HepG2 (cell line): ENCODE measurements at regions not wholly inside any gene's neighbourhood (a gene's known extent, or its start where the extent isn't known, plus 50 kb on each side); places are given as distances from the start of the nearest gene placed in this dataset.
"Not testable (repeated sequence)": the region's sequence is repeated elsewhere in the genome, so short reads cannot be mapped to it uniquely, and the experiment has no call there.

ENCODE experiments used
- ATAC-seq: fragments of 200-7000 bp; cut with Tn5 transposase; 3 replicates; pipeline ENCODE4 v1.9.1; 2020; ENCODE audit warnings: mild to moderate bottlenecking, moderate library complexity
- BruUV-seq: library from RNA; stranded (reverse); fragments of 400-500 nt; replicated peaks from 2 replicates; lab custom pipeline; 2021; lab: Mats Ljungman, UMichigan
- CTCF ChIA-PET: fragments of 300-600 bp; formaldehyde crosslinking; extraction: SDS; loops from one replicate; lab custom pipeline; 2021; ENCODE audit warnings: low total read pairs, inconsistent platforms, low intra/inter-chr PET ratio; lab: Yijun Ruan, JAX
- POLR2A ChIA-PET: fragments of 350-600 bp; sonication (Branson Sonifier 250); formaldehyde crosslinking; loops from one replicate; lab custom pipeline; 2020; ENCODE audit warnings: antibody characterized with exemption, inconsistent platforms; lab: Yijun Ruan, JAX
- DNase-seq: peaks from one replicate; pipeline ENCODE4 v3.0.0-alpha.2; 2015; ENCODE audit warnings: low spot score
- FAIRE-seq: peaks from 3 replicates; lab custom pipeline; 2011; peaks lifted over from hg19 to GRCh38; lab: Jason Lieb, UNC
- H2AFZ ChIP-seq: one replicate; pipeline ENCODE4 v1.6.1; 2011; ENCODE audit warnings: low read length, inconsistent platforms
- H3K27ac ChIP-seq: fragments of 300-600 bp; 3 replicates; pipeline ENCODE4 v1.8.0; 2011; ENCODE audit warnings: mixed run types, mild to moderate bottlenecking, mixed read lengths, low read length, inconsistent platforms; ENCODE audit not compliant: insufficient read depth; ENCODE audit errors: extremely low read length
- H3K27me3 ChIP-seq, 2 experiments: fragments of 200-600 bp in 1 of 2; 2 replicates in 1 of 2; 3 replicates in 1 of 2; pipeline versions ENCODE4 v1.6.0 to v1.8.0; 2011; ENCODE audit warnings: low read length in 2 of 2, mild to moderate bottlenecking in 2 of 2, moderate library complexity in 2 of 2, inconsistent platforms in 1 of 2; ENCODE audit not compliant: insufficient read depth in 2 of 2, control insufficient read depth in 1 of 2
- H3K36me3 ChIP-seq, 2 experiments: fragments of 200-600 bp in 1 of 2; replicated peaks in 1 of 2; 2 replicates in 1 of 2; 3 replicates in 1 of 2; pipeline versions ENCODE4 v1.5.1 to v1.8.0; 2011; ENCODE audit warnings: low read length in 2 of 2, inconsistent platforms in 1 of 2; ENCODE audit not compliant: insufficient read depth in 2 of 2, control insufficient read depth in 1 of 2
- H3K4me1 ChIP-seq: 2 replicates; pipeline ENCODE4 v1.5.1; 2012; ENCODE audit warnings: low read length, inconsistent platforms; ENCODE audit not compliant: insufficient read depth
- H3K4me2 ChIP-seq: 2 replicates; pipeline ENCODE4 v1.6.0; 2011; ENCODE audit warnings: low read depth, low read length, inconsistent platforms
- H3K4me3 ChIP-seq, 3 experiments: fragments of 200-600 bp in 1 of 3; sonication (generic), shearing (Covaris generic) in 1 of 3; replicated peaks in 1 of 3; 2 replicates each; pipeline ENCODE4 v1.5.1; 2011 to 2016; ENCODE audit warnings: low read length in 3 of 3, inconsistent platforms in 2 of 3, low read depth in 2 of 3, mild to moderate bottlenecking in 2 of 3, control low read depth in 1 of 3, mixed read lengths in 1 of 3; ENCODE audit not compliant: insufficient read depth in 1 of 3
- H3K79me2 ChIP-seq: one replicate; pipeline ENCODE4 v1.6.1; 2011; ENCODE audit warnings: low read length, inconsistent platforms; ENCODE audit not compliant: insufficient read depth
- H3K9ac ChIP-seq: 2 replicates; pipeline ENCODE4 v1.6.0; 2011; ENCODE audit warnings: mild to moderate bottlenecking, low read depth, low read length, inconsistent platforms; ENCODE audit not compliant: insufficient read depth
- H3K9me3 ChIP-seq: 2 replicates; pipeline ENCODE4 v1.5.1; 2012; ENCODE audit warnings: mild to moderate bottlenecking, low read length
- H4K20me1 ChIP-seq: 2 replicates; pipeline ENCODE4 v1.6.0; 2011; ENCODE audit warnings: inconsistent platforms, mild to moderate bottlenecking, low read length, moderate library complexity; ENCODE audit not compliant: insufficient read depth
- ATF7 ChIP-seq, 2 experiments: fragments of 450-650 bp in 1 of 2; sonication (generic) in 1 of 2; formaldehyde crosslinking in 1 of 2; IDR thresholded peaks; 2 replicates each; pipeline versions ENCODE4 v1.4.0 to v1.6.1; 2016 to 2020; ENCODE audit warnings: antibody characterized with exemption in 1 of 2, mild to moderate bottlenecking in 1 of 2, missing genetic modification reagents in 1 of 2
- KDM5A ChIP-seq: fragments of 200-600 bp; sonication (generic); IDR thresholded peaks from 2 replicates; pipeline ENCODE4 v1.7.0; 2018; ENCODE audit warnings: antibody characterized with exemption, mild to moderate bottlenecking, low read length, borderline replicate concordance
- KLF15 ChIP-seq: sonication (generic); formaldehyde crosslinking; IDR thresholded peaks from 2 replicates; pipeline ENCODE4 v1.8.1; 2023; ENCODE audit warnings: borderline replicate concordance, mild to moderate bottlenecking, inconsistent platforms, missing genetic modification reagents, mixed read lengths
- KMT2A ChIP-seq: sonication (generic); formaldehyde crosslinking; IDR thresholded peaks from 2 replicates; pipeline ENCODE4 v1.4.0; 2020; ENCODE audit warnings: missing genetic modification reagents
- MAFG ChIP-seq: sonication (generic); formaldehyde crosslinking; IDR thresholded peaks from 2 replicates; pipeline ENCODE4 v1.5.1; 2020; ENCODE audit warnings: mild to moderate bottlenecking, missing genetic modification reagents
- MAZ ChIP-seq, 2 experiments: sonication (generic) in 1 of 2; formaldehyde crosslinking in 1 of 2; IDR thresholded peaks; 2 replicates each; pipeline versions ENCODE4 v1.5.0 to v1.6.1; 2012 to 2020; ENCODE audit warnings: low read depth in 2 of 2, mild to moderate bottlenecking in 2 of 2, borderline replicate concordance in 1 of 2, improper control_type of control experiment in 1 of 2, low read length in 1 of 2, missing genetic modification reagents in 1 of 2, moderate library complexity in 1 of 2
- MXD4 ChIP-seq: IDR thresholded peaks from 2 replicates; pipeline ENCODE4 v1.6.1; 2016; ENCODE audit warnings: mild to moderate bottlenecking, missing biosample characterization, missing genetic modification reagents
- RBFOX2 ChIP-seq: fragments of 200-400 bp; formaldehyde crosslinking; IDR thresholded peaks from 2 replicates; pipeline ENCODE4 v1.6.1; 2017; ENCODE audit warnings: low read depth, mild to moderate bottlenecking, low read length
- TBP ChIP-seq: sonication (generic); formaldehyde crosslinking; IDR thresholded peaks from 2 replicates; pipeline ENCODE4 v1.5.0; 2020; ENCODE audit warnings: missing genetic modification reagents
- THAP11 ChIP-seq: IDR thresholded peaks from 2 replicates; pipeline ENCODE4 v1.6.1; 2016; ENCODE audit warnings: missing biosample characterization, missing genetic modification reagents
- ZBTB1 ChIP-seq: sonication (generic); formaldehyde crosslinking; IDR thresholded peaks from 2 replicates; pipeline ENCODE4 v1.4.0; 2020; ENCODE audit warnings: missing genetic modification reagents, borderline replicate concordance
- ZC3H13 ChIP-seq: sonication (generic); formaldehyde crosslinking; IDR thresholded peaks from 2 replicates; pipeline ENCODE4 v1.8.1; 2023; ENCODE audit warnings: mild to moderate bottlenecking, missing genetic modification reagents, moderate library complexity
- ZMYM4 ChIP-seq: sonication (generic); formaldehyde crosslinking; IDR thresholded peaks from 2 replicates; pipeline ENCODE4 v1.8.1; 2023; ENCODE audit warnings: mild to moderate bottlenecking, missing genetic modification reagents
- ZNF7 ChIP-seq: IDR thresholded peaks from 2 replicates; pipeline ENCODE4 v1.6.1; 2016; ENCODE audit warnings: missing biosample characterization, missing genetic modification reagents
- ZNF782 ChIP-seq: sonication (generic); formaldehyde crosslinking; IDR thresholded peaks from 2 replicates; pipeline ENCODE4 v1.4.0; 2020; ENCODE audit warnings: missing genetic modification reagents, mild to moderate bottlenecking, borderline replicate concordance
- ZNF792 ChIP-seq: IDR thresholded peaks from 2 replicates; pipeline ENCODE4 v1.6.1; 2016
- ZNF879 ChIP-seq: sonication (generic); formaldehyde crosslinking; IDR thresholded peaks from 2 replicates; pipeline ENCODE4 v1.8.1; 2023; ENCODE audit warnings: missing genetic modification reagents
- WGBS: methylation state at CpG from one replicate; pipeline ENCODE4 v1.1.6; 2017; ENCODE audit warnings: low lambda C conversion rate; 5-methylcytosine and 5-hydroxymethylcytosine counted together
- in situ Hi-C: cut with HindIII; loops from 2 replicates; pipeline ENCODE4 v1.10.0; 2017; ENCODE audit warnings: low pct_unique_long_range_greater_than_20kb; ENCODE audit not compliant: extremely low pct_ligation_motif_present
- intact Hi-C: fragments of 100-400 bp; cut with micrococcal nuclease; formaldehyde crosslinking; loops from one replicate; pipeline ENCODE4 v1.10.0; 2022; ENCODE audit not compliant: unreplicated experiment
- TF ChIP-seq, protein P1 (sequence below): sonication (generic); formaldehyde crosslinking; IDR thresholded peaks from 2 replicates; pipeline ENCODE4 v1.4.0; 2020; ENCODE audit warnings: mild to moderate bottlenecking, missing genetic modification reagents

DNA sequence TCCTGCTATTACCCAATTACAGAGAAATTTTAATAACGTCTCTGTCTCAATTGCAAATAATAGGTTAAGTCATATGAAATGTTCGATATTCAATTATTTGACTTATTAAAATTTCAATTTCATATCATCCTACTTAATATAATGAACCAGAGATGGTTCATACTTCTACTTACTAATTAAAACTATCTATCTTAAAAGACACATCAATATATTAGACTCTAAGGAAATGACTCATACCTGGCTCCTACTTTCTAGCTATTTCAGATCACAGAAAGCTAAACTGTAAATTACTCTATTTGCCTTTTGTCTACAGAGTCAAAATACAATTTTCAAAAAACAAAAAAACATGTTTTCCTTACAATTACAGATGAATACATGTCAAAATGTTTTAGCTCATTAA lies 99.6 kb downstream of the CAPZA3 start:
- no peak for FAIRE-seq
- no TSS peak for BruUV-seq

DNA sequence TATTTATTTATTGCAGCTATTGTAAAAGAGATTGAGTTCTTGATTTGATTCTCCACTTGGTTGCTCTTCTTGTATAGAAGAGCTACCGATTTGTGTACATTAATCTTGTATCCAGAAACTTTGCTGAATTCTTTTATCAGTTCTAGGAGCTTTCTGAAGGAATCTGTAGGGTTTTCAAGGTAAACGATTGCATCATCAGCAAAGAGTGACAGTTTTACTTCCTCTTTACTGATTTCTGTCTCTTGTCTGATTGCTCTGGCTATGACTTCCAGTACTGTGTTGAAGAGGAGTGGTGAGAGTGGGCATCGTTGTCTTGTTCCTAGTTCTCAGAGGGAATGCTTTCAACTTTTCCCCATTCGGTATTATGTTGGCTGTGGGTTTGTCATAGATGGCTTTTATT lies 103.1 kb downstream of the CAPZA3 start:
- in situ Hi-C loops; intact Hi-C loops; H3K27me3 ChIP-seq; H2AFZ ChIP-seq; H3K9ac ChIP-seq; H3K79me2 ChIP-seq; POLR2A ChIA-PET; H3K27ac ChIP-seq; H4K20me1 ChIP-seq; CTCF ChIA-PET; H3K4me2 ChIP-seq; H3K9me3 ChIP-seq; H3K4me3 ChIP-seq; ATAC-seq; H3K4me1 ChIP-seq; DNase-seq; BruUV-seq; FAIRE-seq; H3K36me3 ChIP-seq; TF ChIP-seq ATF7 (CRISPR knock-in tag; IDR thresholded peaks at IDR 0.05): not testable (repeated sequence)
- peak; percentile 42; the same call in 1 of the 2 replicates for TF ChIP-seq ATF7 (IDR thresholded peaks at IDR 0.05)
- 12% methylated on average over 4 of the region's 4 CpGs for WGBS

More for the DNA sequence above, 99.6 kb downstream of the CAPZA3 start:
- Histone ChIP-seq H3K4me1 (no peaks in the 10 kb centered on the region), H4K20me1 (no peaks in the 10 kb centered on the region), H2AFZ (no peak overlapping the region), H3K27ac (no peak overlapping the region), H3K27me3 (no peaks in the 10 kb centered on the region), H3K9me3 (no peaks in the 10 kb centered on the region), H3K9ac (no peak overlapping the region), H3K79me2 (no peaks in the 10 kb centered on the region), H3K36me3 (no peaks in the 10 kb centered on the region), H3K4me3 (no peak overlapping the region), H3K4me2 (no peak overlapping the region)
- 1% methylated on average over 2 of the region's 2 CpGs for WGBS
- intact Hi-C loops, result no loop called here
- ChIA-PET POLR2A (no interaction called here), CTCF (no interaction called here)
- TF ChIP-seq, protein P1, sequence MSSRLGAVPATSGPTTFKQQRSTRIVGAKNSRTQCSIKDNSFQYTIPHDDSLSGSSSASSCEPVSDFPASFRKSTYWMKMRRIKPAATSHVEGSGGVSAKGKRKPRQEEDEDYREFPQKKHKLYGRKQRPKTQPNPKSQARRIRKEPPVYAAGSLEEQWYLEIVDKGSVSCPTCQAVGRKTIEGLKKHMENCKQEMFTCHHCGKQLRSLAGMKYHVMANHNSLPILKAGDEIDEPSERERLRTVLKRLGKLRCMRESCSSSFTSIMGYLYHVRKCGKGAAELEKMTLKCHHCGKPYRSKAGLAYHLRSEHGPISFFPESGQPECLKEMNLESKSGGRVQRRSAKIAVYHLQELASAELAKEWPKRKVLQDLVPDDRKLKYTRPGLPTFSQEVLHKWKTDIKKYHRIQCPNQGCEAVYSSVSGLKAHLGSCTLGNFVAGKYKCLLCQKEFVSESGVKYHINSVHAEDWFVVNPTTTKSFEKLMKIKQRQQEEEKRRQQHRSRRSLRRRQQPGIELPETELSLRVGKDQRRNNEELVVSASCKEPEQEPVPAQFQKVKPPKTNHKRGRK, result no peak
- TF ChIP-seq ZMYM4 (CRISPR knock-in tag) (no peak), KMT2A (no peak), KDM5A (no peak), MAFG (no peak), ZNF792 (CRISPR knock-in tag) (no peak), ZNF782 (CRISPR knock-in tag) (no peak), MAZ (IDR thresholded peaks at IDR 0.05; ENCODE audit: borderline replicate concordance, low read depth, low read length) (no peak), MAZ (CRISPR knock-in tag; IDR thresholded peaks at IDR 0.05; ENCODE audit: low read depth) (no peak), ZC3H13 (CRISPR knock-in tag) (no peak), RBFOX2 (no peak), MXD4 (no peak), ZNF7 (CRISPR knock-in tag) (no peak), ZNF879 (CRISPR knock-in tag) (no peak), KLF15 (CRISPR knock-in tag) (no peak), TBP (no peak), THAP11 (no peak), ZBTB1 (no peak)
- ATAC-seq, result no peak
- in situ Hi-C loops, result no loop called here
- DNase-seq, result no peak
